Adrenal gland (tissue), 9 donors: ENCODE measurements at regions not wholly inside any gene's neighbourhood (a gene's known extent, or its start where the extent isn't known, plus 50 kb on each side); places are given as distances from the start of the nearest gene placed in this dataset.
A peak's percentile ranks its signal among the peaks of the same experiment; 100 is the strongest.

Source experiments
- DNase-seq, 7 donors: peaks; one replicate each; pipeline ENCODE4 v3.0.0-alpha.2; 2019 to 2020
- H3K27ac ChIP-seq, 5 donors: fragments of 200-600 bp; sonication (generic) in 4 of 5; 1 replicate in 3 of 5; 2 replicates in 2 of 5; pipeline versions ENCODE4 v1.5.1 to v1.8.0; 2016 to 2020; ENCODE audit warnings: mild to moderate bottlenecking in 1 of 5
- H3K27me3 ChIP-seq: fragments of 200-600 bp; 2 replicates; pipeline ENCODE4 v1.8.0; 2021
- H3K36me3 ChIP-seq, 2 donors: fragments of 200-600 bp; replicated peaks in 1 of 2; 1 replicate in 1 of 2; 2 replicates in 1 of 2; pipeline versions ENCODE4 v1.5.1 to v1.8.0; 2018 to 2022
- H3K4me1 ChIP-seq, 2 donors: fragments of 200-600 bp; replicated peaks in 1 of 2; 1 replicate in 1 of 2; 2 replicates in 1 of 2; pipeline versions ENCODE4 v1.5.1 to v1.8.0; 2018 to 2021
- H3K4me3 ChIP-seq, 4 donors: fragments of 200-600 bp; sonication (generic) in 3 of 4; one replicate each; pipeline ENCODE4 v1.5.1; 2016 to 2018
- H3K9me3 ChIP-seq, 3 donors: fragments of 200-600 bp; sonication (generic) in 1 of 3; replicated peaks in 1 of 3; 1 replicate in 2 of 3; 2 replicates in 1 of 3; pipeline versions ENCODE4 v1.5.1 to v1.8.0; 2016 to 2021
- CTCF ChIP-seq, 6 experiments: fragments of 450-650 bp in 4 of 6; fragments of 200-600 bp in 2 of 6; sonication (generic) in 1 of 6; IDR thresholded peaks; 1 replicate in 5 of 6; 2 replicates in 1 of 6; pipeline versions ENCODE4 v1.5.1 to v1.8.0; 2016 to 2021; ENCODE audit warnings: antibody characterized with exemption in 6 of 6, mild to moderate bottlenecking in 2 of 6, moderate library complexity in 1 of 6
- POLR2A ChIP-seq, 2 donors: fragments of 450-650 bp; IDR thresholded peaks; one replicate each; pipeline ENCODE4 v1.6.1; 2017; ENCODE audit warnings: antibody characterized with exemption in 2 of 2, mild to moderate bottlenecking in 2 of 2, moderate library complexity in 1 of 2
- WGBS, 4 donors: extraction: QIAGEN DNeasy Blood & Tissue Kit in 2 of 4; methylation state at CpG; one replicate each; pipeline versions ENCODE4 v1.1.5 to v1.1.7; 2013 to 2017; 5-methylcytosine and 5-hydroxymethylcytosine counted together
- intact Hi-C, 2 donors: fragments of 100-400 bp; cut with DNase I; formaldehyde crosslinking; loops; one replicate each; pipeline versions ENCODE4 v1.14.1 to v1.15.0; 2022 to 2023
- donor health status: healthy with polysubstance abuse.
- donor health status: Bipolar disorder and iron deficiency.
- donor health status: DM: yes; HTN: yes; CAD: no.
- donor health status: DM: no; HTN: no; CAD: no.
- donor health status: DM: no; HTN: no; CAD: no.

- intact Hi-C loops, result no loop called here
- Histone ChIP-seq H3K4me3 (no peak overlapping the region), H3K36me3 (no peaks in the 10 kb centered on the region), H3K4me1 (peaks cover 6 to 9% of the 10 kb centered on the region in 2 donors), H3K27ac (peak overlapping the region in 1 of 5 donors; percentile 21), H3K9me3 (no peaks in the 10 kb centered on the region), H3K27me3 (no peaks in the 10 kb centered on the region)
- TF ChIP-seq CTCF (IDR thresholded peaks at IDR 0.05) (no peak), POLR2A (IDR thresholded peaks at IDR 0.05) (no peak)
- 69 to 80% (median 76%) methylated on average over 3 of the region's 3 CpGs for WGBS, 4 donors
- DNase-seq, result no peak
Observed at GRCh38 chr2:217688494-217688893, 314.3 kb downstream of the TNS1 start.

- intact Hi-C loops, result no loop called here
- 85 to 90% (median 88%) methylated on average over 6 of the region's 6 CpGs for WGBS, 4 donors
- no peaks in the 10 kb centered on the region for H3K9me3 ChIP-seq
- no peaks in the 10 kb centered on the region for H3K27me3 ChIP-seq
- H3K4me3 ChIP-seq, result no peak overlapping the region
- no peak for DNase-seq
- H3K4me1 ChIP-seq, result peaks cover 6 to 9% of the 10 kb centered on the region in 2 donors
- H3K36me3 ChIP-seq, result no peaks in the 10 kb centered on the region
- TF ChIP-seq CTCF (IDR thresholded peaks at IDR 0.05), result no peak
- no peak for TF ChIP-seq POLR2A (IDR thresholded peaks at IDR 0.05)
- peak overlapping the region in 1 of 5 donors; percentile 16 for H3K27ac ChIP-seq
Observed at GRCh38 chr2:217687771-217688170, 315.0 kb downstream of the TNS1 start.

- DNase-seq, result peak in 6 of 7 donors; percentile 30 to 73 (median 36)
- no peaks in the 10 kb centered on the region for H3K36me3 ChIP-seq
- peaks cover 6 to 9% of the 10 kb centered on the region in 2 donors for H3K4me1 ChIP-seq
- H3K27me3 ChIP-seq, result no peaks in the 10 kb centered on the region
- TF ChIP-seq POLR2A (IDR thresholded peaks at IDR 0.05) (no peak), CTCF (IDR thresholded peaks at IDR 0.05) (no peak)
- peak overlapping the region in 1 of 5 donors; percentile 55 for H3K27ac ChIP-seq
- 47 to 68% (median 51%) methylated on average over 4 of the region's 4 CpGs for WGBS, 4 donors
- intact Hi-C loops, result no loop called here
- H3K4me3 ChIP-seq, result no peak overlapping the region
- no peaks in the 10 kb centered on the region for H3K9me3 ChIP-seq
Observed at GRCh38 chr2:217685255-217685605, 317.6 kb downstream of the TNS1 start.

GRCh38 chr2:217684431-217685254 lies 318.2 kb downstream of the TNS1 start:
- H3K27ac ChIP-seq, result peak overlapping the region in 1 of 5 donors; percentile 55
- peaks cover 6 to 9% of the 10 kb centered on the region in 2 donors for H3K4me1 ChIP-seq
- TF ChIP-seq POLR2A (IDR thresholded peaks at IDR 0.05) (no peak), CTCF (IDR thresholded peaks at IDR 0.05) (no peak)

More at GRCh38 chr2:217684431-217685254, 318.2 kb downstream of the TNS1 start:
- intact Hi-C loops, result no loop called here
- Histone ChIP-seq H3K4me3 (no peak overlapping the region), H3K9me3 (no peaks in the 10 kb centered on the region), H3K27me3 (no peaks in the 10 kb centered on the region), H3K36me3 (no peaks in the 10 kb centered on the region)
- DNase-seq, result no peak
- WGBS, 4 donors, result 66 to 77% (median 73%) methylated on average over 3 of the region's 3 CpGs
